ENCODE measurements at regions not wholly inside any gene's neighbourhood (a gene's known extent, or its start where the extent isn't known, plus 50 kb on each side); places are given as distances from the start of the nearest gene placed in this dataset.

- Mint-ChIP-seq H3K36me3 (ENCODE audit: insufficient read depth) (peaks cover 14% of the 10 kb centered on the region), H3K27me3 (ENCODE audit: low read depth) (no peaks in the 10 kb centered on the region), H3K9me3 (no peaks in the 10 kb centered on the region), H3K4me3 (no peak overlapping the region), H3K4me1 (ENCODE audit: low read depth) (peaks cover 41% of the 10 kb centered on the region)
- ATAC-seq (no peak), DNase-seq (no peak)
Observed at GRCh38 chrX:10083809-10084208, 73.0 kb upstream of the CLCN4 start.

- Mint-ChIP-seq H3K4me3 (peak overlapping the region; percentile 11), H3K4me1 (ENCODE audit: low read depth) (peaks cover 41% of the 10 kb centered on the region), H3K27me3 (ENCODE audit: low read depth) (no peaks in the 10 kb centered on the region), H3K9me3 (no peaks in the 10 kb centered on the region), H3K36me3 (ENCODE audit: insufficient read depth) (peaks cover 11% of the 10 kb centered on the region)
- ATAC-seq (no peak), DNase-seq (no peak)
Observed at GRCh38 chrX:10085223-10085622, 71.6 kb upstream of the CLCN4 start.

- H3K36me3 Mint-ChIP-seq (ENCODE audit: insufficient read depth), result peaks cover 13% of the 10 kb centered on the region
- peaks cover 42% of the 10 kb centered on the region for H3K4me1 Mint-ChIP-seq (ENCODE audit: low read depth)
- DNase-seq, result no peak
- no peaks in the 10 kb centered on the region for H3K27me3 Mint-ChIP-seq (ENCODE audit: low read depth)
- no peak for ATAC-seq
- no peak overlapping the region for H3K4me3 Mint-ChIP-seq
- no peaks in the 10 kb centered on the region for H3K9me3 Mint-ChIP-seq
Observed at GRCh38 chrX:10086676-10087075, 70.1 kb upstream of the CLCN4 start.

DNA sequence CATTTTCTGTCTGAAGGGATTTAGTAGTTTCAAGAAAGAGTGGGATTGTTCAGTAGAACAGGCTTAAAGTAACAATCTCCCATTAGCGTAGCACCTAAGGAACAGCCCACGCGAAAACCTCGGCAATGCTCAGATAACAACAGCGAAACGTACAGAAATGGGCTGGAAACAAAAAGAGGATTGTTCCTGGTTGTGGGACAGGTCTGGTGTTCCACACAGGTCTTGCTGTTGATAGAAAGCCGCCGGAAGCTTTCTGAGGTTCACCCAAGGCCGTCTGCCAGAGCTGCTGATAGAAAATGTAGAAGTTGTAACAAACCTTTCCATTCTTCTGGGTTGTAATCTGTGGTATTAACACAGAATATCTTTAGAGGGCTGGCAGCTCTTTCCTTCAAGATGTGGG lies 69.4 kb upstream of the CLCN4 start:
- ATAC-seq (no peak), DNase-seq (no peak)
- no peaks in the 10 kb centered on the region for H3K9me3 Mint-ChIP-seq
- peaks cover 15% of the 10 kb centered on the region for H3K36me3 Mint-ChIP-seq (ENCODE audit: insufficient read depth)
- no peak overlapping the region for H3K4me3 Mint-ChIP-seq
- H3K4me1 Mint-ChIP-seq (ENCODE audit: low read depth), result peaks cover 41% of the 10 kb centered on the region
- H3K27me3 Mint-ChIP-seq (ENCODE audit: low read depth), result no peaks in the 10 kb centered on the region

- Mint-ChIP-seq H3K4me1 (ENCODE audit: low read depth) (peaks cover 22% of the 10 kb centered on the region), H3K9me3 (no peaks in the 10 kb centered on the region), H3K27me3 (ENCODE audit: low read depth) (no peaks in the 10 kb centered on the region), H3K36me3 (ENCODE audit: insufficient read depth) (peaks cover 13% of the 10 kb centered on the region), H3K4me3 (no peak overlapping the region)
- no peak for ATAC-seq
- no peak for DNase-seq
Observed at GRCh38 chrX:10089378-10089795, 67.4 kb upstream of the CLCN4 start.

DNA sequence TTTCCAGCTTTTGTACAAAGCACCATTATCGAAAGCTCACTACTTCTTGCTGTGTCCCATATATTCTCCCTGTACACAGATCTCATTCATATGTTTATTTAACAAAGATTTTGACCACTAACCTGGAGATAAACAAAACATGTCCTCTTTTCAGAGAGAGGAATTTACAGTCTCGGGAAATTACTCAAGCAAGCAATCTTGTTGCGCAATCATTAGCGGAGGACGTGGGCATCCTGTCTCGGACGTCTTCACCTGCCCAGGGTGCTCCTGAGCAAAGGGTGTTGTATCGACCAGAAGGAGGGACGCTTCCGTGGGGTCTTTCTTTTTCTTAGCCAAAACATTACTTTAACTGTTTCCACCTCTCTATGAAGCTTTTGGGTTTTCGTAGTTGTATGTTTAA lies 66.5 kb upstream of the CLCN4 start:
- Mint-ChIP-seq H3K27me3 (ENCODE audit: low read depth) (no peaks in the 10 kb centered on the region), H3K4me3 (no peak overlapping the region), H3K9me3 (no peaks in the 10 kb centered on the region), H3K4me1 (ENCODE audit: low read depth) (peaks cover 16% of the 10 kb centered on the region), H3K36me3 (ENCODE audit: insufficient read depth) (peaks cover 13% of the 10 kb centered on the region)
- no peak for ATAC-seq
- DNase-seq, result no peak

DNA sequence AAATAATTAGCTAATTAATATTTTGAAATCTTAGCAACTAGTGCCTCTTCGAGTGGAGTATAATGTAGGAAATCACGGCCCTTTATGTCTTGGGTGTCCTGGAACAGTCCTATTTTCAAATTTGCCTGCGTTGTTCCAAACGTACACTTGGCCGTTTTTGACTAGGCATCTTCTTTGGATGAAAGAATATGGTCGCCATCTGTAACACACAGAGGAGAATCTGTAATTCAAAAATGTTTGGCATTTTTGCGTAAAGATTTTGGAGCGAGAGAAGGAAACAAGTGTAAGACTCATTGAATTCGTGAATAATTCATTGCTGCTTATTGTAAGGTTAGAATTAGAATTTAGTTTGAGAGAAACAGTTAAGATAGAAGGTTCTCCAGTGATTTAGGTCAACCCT lies 61.5 kb upstream of the CLCN4 start:
- Mint-ChIP-seq H3K9me3 (no peaks in the 10 kb centered on the region), H3K27me3 (ENCODE audit: low read depth) (no peaks in the 10 kb centered on the region), H3K4me3 (no peak overlapping the region), H3K36me3 (ENCODE audit: insufficient read depth) (peaks cover 15% of the 10 kb centered on the region), H3K4me1 (ENCODE audit: low read depth) (peaks cover 45% of the 10 kb centered on the region)
- DNase-seq (no peak), ATAC-seq (no peak)

GRCh38 chrX:10095698-10096432 lies 60.9 kb upstream of the CLCN4 start:
- Mint-ChIP-seq H3K9me3 (no peaks in the 10 kb centered on the region), H3K4me3 (no peak overlapping the region), H3K4me1 (ENCODE audit: low read depth) (peaks cover 51% of the 10 kb centered on the region), H3K27me3 (ENCODE audit: low read depth) (no peaks in the 10 kb centered on the region), H3K36me3 (ENCODE audit: insufficient read depth) (peaks cover 16% of the 10 kb centered on the region)
- ATAC-seq, result peak; percentile 66 to 72
- no peak for DNase-seq

GRCh38 chrX:10098270-10098713 lies 58.5 kb upstream of the CLCN4 start:
- peaks cover 62% of the 10 kb centered on the region for H3K4me1 Mint-ChIP-seq (ENCODE audit: low read depth)
- no peaks in the 10 kb centered on the region for H3K27me3 Mint-ChIP-seq (ENCODE audit: low read depth)
- H3K4me3 Mint-ChIP-seq, result peak overlapping the region; percentile 72
- ATAC-seq (peak; percentile 70 to 72), DNase-seq (peak; percentile 57)
- no peaks in the 10 kb centered on the region for H3K9me3 Mint-ChIP-seq
- peaks cover 19% of the 10 kb centered on the region for H3K36me3 Mint-ChIP-seq (ENCODE audit: insufficient read depth)

GRCh38 chrX:10099411-10099810 lies 57.4 kb upstream of the CLCN4 start:
- Mint-ChIP-seq H3K27me3 (ENCODE audit: low read depth) (no peaks in the 10 kb centered on the region), H3K36me3 (ENCODE audit: insufficient read depth) (peaks cover 22% of the 10 kb centered on the region), H3K4me3 (peak overlapping the region; percentile 72), H3K9me3 (no peaks in the 10 kb centered on the region), H3K4me1 (ENCODE audit: low read depth) (peaks cover 62% of the 10 kb centered on the region)
- DNase-seq, result no peak
- no peak for ATAC-seq

DNA sequence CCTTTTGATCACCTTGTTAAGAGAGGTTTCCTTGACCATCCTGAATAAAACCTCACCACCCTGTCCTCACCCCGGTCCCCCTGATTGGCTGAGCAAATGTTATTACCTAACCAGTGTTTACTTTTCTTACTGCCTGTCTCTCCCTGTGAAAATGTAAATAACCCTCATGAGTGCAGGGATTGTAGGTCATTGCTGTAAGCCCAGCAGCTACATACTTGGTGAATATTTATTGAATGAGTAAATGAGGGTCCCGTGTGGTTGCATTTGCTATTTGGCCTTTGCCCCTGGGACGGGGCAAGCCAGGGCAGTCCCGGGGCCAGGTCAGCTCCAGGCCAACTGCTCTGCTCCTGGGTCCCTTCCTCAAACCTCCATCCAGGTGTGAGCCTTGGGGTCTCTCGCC lies 55.5 kb upstream of the CLCN4 start:
- H3K4me3 Mint-ChIP-seq, result no peak overlapping the region
- DNase-seq, result no peak
- H3K4me1 Mint-ChIP-seq (ENCODE audit: low read depth), result peaks cover 60% of the 10 kb centered on the region
- ATAC-seq, result no peak
- no peaks in the 10 kb centered on the region for H3K27me3 Mint-ChIP-seq (ENCODE audit: low read depth)
- no peaks in the 10 kb centered on the region for H3K9me3 Mint-ChIP-seq
- peaks cover 22% of the 10 kb centered on the region for H3K36me3 Mint-ChIP-seq (ENCODE audit: insufficient read depth)

- H3K36me3 Mint-ChIP-seq (ENCODE audit: insufficient read depth), result peaks cover 21% of the 10 kb centered on the region
- no peak for ATAC-seq
- H3K4me1 Mint-ChIP-seq (ENCODE audit: low read depth), result peaks cover 64% of the 10 kb centered on the region
- H3K27me3 Mint-ChIP-seq (ENCODE audit: low read depth), result no peaks in the 10 kb centered on the region
- no peak overlapping the region for H3K4me3 Mint-ChIP-seq
- H3K9me3 Mint-ChIP-seq, result no peaks in the 10 kb centered on the region
- DNase-seq, result no peak
Observed at GRCh38 chrX:10102046-10102704, 54.6 kb upstream of the CLCN4 start.

GRCh38 chrX:10103023-10103422 lies 53.8 kb upstream of the CLCN4 start:
- no peak for DNase-seq
- peaks cover 21% of the 10 kb centered on the region for H3K36me3 Mint-ChIP-seq (ENCODE audit: insufficient read depth)
- no peak overlapping the region for H3K4me3 Mint-ChIP-seq
- peaks cover 64% of the 10 kb centered on the region for H3K4me1 Mint-ChIP-seq (ENCODE audit: low read depth)
- ATAC-seq, result no peak
- no peaks in the 10 kb centered on the region for H3K9me3 Mint-ChIP-seq
- no peaks in the 10 kb centered on the region for H3K27me3 Mint-ChIP-seq (ENCODE audit: low read depth)

- no peak for DNase-seq
- H3K9me3 Mint-ChIP-seq, result no peaks in the 10 kb centered on the region
- no peak for ATAC-seq
- peaks cover 65% of the 10 kb centered on the region for H3K4me1 Mint-ChIP-seq (ENCODE audit: low read depth)
- H3K4me3 Mint-ChIP-seq, result no peak overlapping the region
- peaks cover 21% of the 10 kb centered on the region for H3K36me3 Mint-ChIP-seq (ENCODE audit: insufficient read depth)
- H3K27me3 Mint-ChIP-seq (ENCODE audit: low read depth), result no peaks in the 10 kb centered on the region
Observed at GRCh38 chrX:10104958-10105658, 51.7 kb upstream of the CLCN4 start.

All from activated T-cell treated with anti-CD3 and anti-CD28 coated beads, Interleukin-2, amount 50 U/mL, for 4 hours (primary cell).